ENCODE measurements at regions not wholly inside any gene's neighbourhood (a gene's known extent, or its start where the extent isn't known, plus 50 kb on each side); places are given as distances from the start of the nearest gene placed in this dataset.
"Not testable (repeated sequence)": the region's sequence is repeated elsewhere in the genome, so short reads cannot be mapped to it uniquely, and the experiment has no call there.

DNA sequence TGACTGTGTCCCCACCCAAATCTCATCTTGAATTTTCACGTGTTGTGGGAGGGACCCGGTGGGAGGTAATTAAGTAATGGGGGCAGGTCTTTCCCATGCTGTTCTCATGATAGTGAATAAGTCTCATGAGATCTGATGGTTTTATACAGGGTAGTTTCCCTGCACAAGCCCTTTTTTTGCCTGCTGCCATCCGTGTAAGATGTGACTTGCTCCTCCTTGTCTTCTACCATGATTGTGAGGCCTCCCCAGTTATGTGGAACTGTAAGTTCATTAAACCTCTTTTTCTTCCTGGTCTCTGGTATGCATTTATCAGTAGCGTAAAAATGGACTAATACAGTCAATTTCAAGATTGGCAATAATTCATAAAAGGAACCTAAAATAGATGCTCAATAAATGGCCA, 261.0 kb downstream of the ETV1 start:
- not testable (repeated sequence) for DNase-seq; H3K4me3 Mint-ChIP-seq; H3K4me1 Mint-ChIP-seq; H3K36me3 Mint-ChIP-seq; H3K9me3 Mint-ChIP-seq; ATAC-seq (ENCODE audit: low read depth in 2 of 2); H3K27me3 Mint-ChIP-seq; H3K27ac Mint-ChIP-seq

DNA sequence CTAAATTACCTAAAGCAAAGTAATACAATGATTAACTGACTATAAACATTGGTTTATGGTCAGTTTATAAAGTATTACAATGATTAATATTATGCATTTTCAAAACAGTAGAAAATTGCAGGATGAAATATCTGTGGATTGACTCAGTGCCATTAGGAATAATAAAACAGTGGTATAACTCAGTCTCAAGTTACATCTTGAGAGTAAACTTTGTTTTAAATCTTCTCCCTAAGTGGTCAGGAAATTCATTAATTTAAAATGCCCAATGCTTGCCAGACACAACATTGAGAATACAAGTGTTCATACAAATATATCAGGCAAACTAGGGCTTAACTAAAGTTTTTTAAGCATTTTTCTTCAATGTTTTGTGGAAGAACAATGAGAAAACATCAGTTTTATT, 257.8 kb downstream of the ETV1 start:
- no peak overlapping the region for H3K27ac Mint-ChIP-seq
- ATAC-seq (ENCODE audit: low read depth in 2 of 2): no peak

DNA sequence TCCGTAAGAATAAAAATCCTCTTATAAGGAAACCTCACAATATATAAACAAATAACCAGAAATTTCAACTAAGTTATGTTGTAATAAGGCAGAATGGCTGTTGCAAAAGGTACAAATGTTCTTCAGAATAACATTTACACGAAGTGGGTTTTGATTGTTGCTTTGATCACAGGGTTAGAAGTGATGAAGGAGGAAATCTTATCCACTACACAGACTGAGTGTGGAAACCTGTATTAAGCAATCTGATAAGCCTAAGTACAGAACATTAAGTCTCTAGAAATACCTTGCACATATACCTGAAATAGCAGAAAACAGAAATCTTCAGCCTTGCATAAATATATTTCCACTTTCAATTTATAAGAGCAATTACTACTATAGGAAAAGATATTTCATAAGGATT, 251.9 kb downstream of the ETV1 start:
- H3K36me3 Mint-ChIP-seq: no peaks in the 10 kb centered on the region
- DNase-seq: no peak
- no peaks in the 10 kb centered on the region for H3K4me1 Mint-ChIP-seq
- H3K4me3 Mint-ChIP-seq: no peak overlapping the region
- no peaks in the 10 kb centered on the region for H3K27me3 Mint-ChIP-seq
- H3K9me3 Mint-ChIP-seq: peaks cover 0 to 2% (median 0%) of the 10 kb centered on the region in 7 donors
- ATAC-seq (ENCODE audit: low read depth in 2 of 2): no peak
- H3K27ac Mint-ChIP-seq: no peak overlapping the region

More for the DNA sequence above, 257.8 kb downstream of the ETV1 start:
- no peak overlapping the region for H3K4me3 Mint-ChIP-seq
- DNase-seq: no peak
- H3K36me3 Mint-ChIP-seq: no peaks in the 10 kb centered on the region
- peaks cover 0 to 9% (median 4%) of the 10 kb centered on the region in 7 donors for H3K9me3 Mint-ChIP-seq
- H3K4me1 Mint-ChIP-seq: no peaks in the 10 kb centered on the region
- no peaks in the 10 kb centered on the region for H3K27me3 Mint-ChIP-seq

DNA sequence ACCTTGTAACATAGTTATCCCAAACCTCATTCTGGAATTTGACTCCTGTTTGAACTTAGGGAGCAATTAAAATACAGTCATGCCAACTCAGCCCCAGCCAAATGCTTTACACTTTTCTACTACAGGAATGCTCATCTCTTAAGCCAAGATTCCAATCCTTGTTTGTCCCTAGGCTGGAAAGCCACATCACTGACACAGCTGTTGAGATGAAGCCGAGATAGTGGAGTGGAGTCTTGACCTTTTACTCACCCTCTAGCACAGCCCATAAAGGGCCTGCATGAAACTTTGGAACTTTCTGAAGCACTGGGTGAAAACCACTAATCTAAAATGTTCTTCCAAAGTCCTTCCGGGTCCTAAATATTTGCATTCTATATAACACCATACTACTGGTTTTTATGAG, 247.3 kb downstream of the ETV1 start:
- Mint-ChIP-seq H3K36me3 (no peaks in the 10 kb centered on the region), H3K27me3 (no peaks in the 10 kb centered on the region), H3K4me3 (no peak overlapping the region), H3K9me3 (no peaks in the 10 kb centered on the region), H3K27ac (no peak overlapping the region), H3K4me1 (no peaks in the 10 kb centered on the region)
- ATAC-seq (ENCODE audit: low read depth in 2 of 2): no peak
- DNase-seq: no peak

DNA sequence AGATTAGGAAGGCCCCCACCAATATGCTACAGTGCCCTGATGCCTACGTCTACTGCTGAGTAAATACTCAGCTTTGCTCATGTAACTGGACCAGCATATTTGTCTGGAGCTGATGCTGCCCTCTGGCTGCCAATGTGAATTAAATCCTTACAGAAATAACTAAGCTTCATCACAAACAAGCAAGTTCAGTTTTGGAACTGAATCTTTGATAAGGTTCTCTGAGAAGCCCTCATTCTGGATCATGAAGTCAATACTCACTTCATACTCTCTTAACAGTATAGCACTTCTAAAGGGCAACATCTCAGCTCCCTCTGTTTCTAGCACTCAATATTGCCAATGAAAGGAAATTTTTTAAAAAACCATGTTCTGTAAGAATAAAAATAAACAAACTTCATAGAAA, 246.7 kb downstream of the ETV1 start:
- no peaks in the 10 kb centered on the region for H3K27me3 Mint-ChIP-seq
- no peaks in the 10 kb centered on the region for H3K9me3 Mint-ChIP-seq
- H3K4me1 Mint-ChIP-seq: no peaks in the 10 kb centered on the region
- H3K36me3 Mint-ChIP-seq: no peaks in the 10 kb centered on the region
- ATAC-seq (ENCODE audit: low read depth in 2 of 2) (no peak), DNase-seq (no peak)
- no peak overlapping the region for H3K27ac Mint-ChIP-seq
- H3K4me3 Mint-ChIP-seq: no peak overlapping the region

DNA sequence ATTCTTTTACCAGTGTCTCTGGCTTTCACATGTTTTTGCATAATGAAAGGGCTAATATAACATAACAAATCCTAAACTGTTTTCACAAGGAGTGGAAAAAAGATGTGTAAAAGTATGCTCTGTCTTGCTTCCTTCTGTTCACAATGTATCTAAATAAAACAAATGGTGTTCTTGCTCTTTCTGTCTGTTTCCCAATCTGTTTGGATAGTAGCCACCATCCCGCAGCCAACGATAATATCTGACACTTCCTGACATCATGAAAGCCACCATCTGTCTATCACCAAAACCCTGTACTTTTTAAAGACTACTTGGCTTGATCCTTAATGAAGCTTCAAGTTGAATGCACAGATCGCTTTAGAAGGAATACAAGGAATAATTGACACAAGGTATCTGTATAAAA, 246.2 kb downstream of the ETV1 start:
- DNase-seq (no peak), ATAC-seq (ENCODE audit: low read depth in 2 of 2) (no peak)
- Mint-ChIP-seq H3K27ac (no peak overlapping the region), H3K4me3 (no peak overlapping the region), H3K27me3 (no peaks in the 10 kb centered on the region), H3K4me1 (no peaks in the 10 kb centered on the region), H3K36me3 (no peaks in the 10 kb centered on the region), H3K9me3 (no peaks in the 10 kb centered on the region)

DNA sequence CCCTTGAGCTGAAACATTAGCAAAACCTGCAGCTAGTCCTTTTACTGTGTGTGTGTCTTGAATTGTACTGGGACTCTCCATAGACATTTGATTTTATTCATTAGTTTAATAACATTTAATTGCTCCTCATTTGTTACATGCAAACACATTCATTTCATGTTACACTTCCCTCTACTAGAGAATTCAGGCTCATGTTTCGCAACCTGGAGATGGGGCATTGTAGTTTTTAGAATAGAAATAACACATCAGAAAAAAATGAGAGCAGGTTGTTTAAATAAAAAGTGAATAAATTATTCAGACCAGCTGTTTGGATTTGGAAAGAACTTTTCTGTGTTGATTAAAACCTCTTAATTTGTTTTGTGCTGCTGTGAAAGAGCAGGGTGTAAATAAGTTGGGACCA, 243.9 kb downstream of the ETV1 start:
- ATAC-seq (ENCODE audit: low read depth in 2 of 2): no peak
- Mint-ChIP-seq H3K4me1 (no peaks in the 10 kb centered on the region), H3K9me3 (no peaks in the 10 kb centered on the region), H3K4me3 (no peak overlapping the region), H3K36me3 (no peaks in the 10 kb centered on the region), H3K27me3 (no peaks in the 10 kb centered on the region), H3K27ac (no peak overlapping the region)
- DNase-seq: no peak

DNA sequence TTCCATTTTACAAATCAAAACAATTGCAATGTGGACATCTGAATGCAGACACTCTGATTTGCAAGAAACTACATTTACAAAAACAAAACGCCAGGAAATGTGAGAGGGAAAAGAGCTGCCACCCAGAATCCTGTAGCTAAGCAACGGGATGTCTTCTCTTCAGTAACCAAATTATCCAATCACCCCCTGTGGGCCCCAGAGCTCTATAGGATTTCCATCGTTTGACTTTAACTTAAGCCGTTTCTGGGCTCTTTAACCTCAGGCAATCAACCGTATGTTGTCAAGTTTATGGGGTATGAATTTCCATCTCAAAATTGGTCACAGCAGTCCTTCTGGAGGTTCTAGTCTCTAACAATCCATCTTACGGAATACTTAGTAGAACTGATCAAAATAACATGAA, 240.5 kb downstream of the ETV1 start:
- Mint-ChIP-seq H3K4me1 (no peaks in the 10 kb centered on the region), H3K4me3 (no peak overlapping the region), H3K27me3 (no peaks in the 10 kb centered on the region), H3K36me3 (no peaks in the 10 kb centered on the region), H3K9me3 (no peaks in the 10 kb centered on the region), H3K27ac (no peak overlapping the region)
- no peak for ATAC-seq (ENCODE audit: low read depth in 2 of 2)
- no peak for DNase-seq

DNA sequence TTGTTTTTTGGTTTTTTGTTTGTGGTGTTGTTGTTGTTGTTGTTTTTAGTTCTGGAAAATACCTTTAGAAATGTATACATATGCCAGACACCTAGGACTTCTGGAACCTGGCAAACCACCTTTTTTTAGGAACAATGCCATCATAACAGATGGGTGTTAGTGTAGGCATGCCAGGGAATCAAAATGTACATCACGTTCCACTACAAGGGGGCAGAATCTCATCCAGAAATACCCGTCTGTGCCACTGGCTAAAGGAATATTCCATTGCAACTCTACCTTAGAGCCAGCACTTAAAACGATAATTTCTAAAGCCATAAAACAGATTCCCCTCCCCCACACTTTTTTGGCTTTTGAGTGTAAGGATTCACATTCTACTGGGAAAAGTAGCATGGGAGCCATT, 239.8 kb downstream of the ETV1 start:
- Mint-ChIP-seq H3K27me3 (no peaks in the 10 kb centered on the region), H3K27ac (no peak overlapping the region), H3K36me3 (no peaks in the 10 kb centered on the region), H3K9me3 (no peaks in the 10 kb centered on the region), H3K4me1 (no peaks in the 10 kb centered on the region), H3K4me3 (no peak overlapping the region)
- ATAC-seq (ENCODE audit: low read depth in 2 of 2) (no peak), DNase-seq (no peak)

DNA sequence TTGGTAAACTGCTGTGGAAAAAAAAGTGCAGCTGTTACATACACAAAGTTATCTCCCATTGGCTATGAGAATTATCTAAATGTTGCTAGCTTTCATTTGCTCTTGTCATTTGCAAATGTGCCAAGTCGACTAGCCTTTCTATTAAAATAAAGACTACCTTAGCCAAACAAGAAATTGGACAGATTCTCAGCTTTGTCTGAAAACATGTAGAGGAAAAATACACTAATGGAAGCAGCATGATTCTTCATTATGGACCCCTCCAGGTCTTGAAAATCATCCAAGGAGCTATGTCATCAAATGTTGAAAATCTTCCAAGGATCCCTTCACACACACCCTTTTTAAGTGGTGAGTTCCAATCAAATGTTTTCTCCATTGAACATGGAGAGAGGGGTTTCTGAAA, 237.7 kb downstream of the ETV1 start:
- Mint-ChIP-seq H3K9me3 (peaks cover 0 to 5% (median 0%) of the 10 kb centered on the region in 7 donors), H3K27me3 (no peaks in the 10 kb centered on the region), H3K4me1 (no peaks in the 10 kb centered on the region), H3K27ac (no peak overlapping the region), H3K4me3 (no peak overlapping the region), H3K36me3 (no peaks in the 10 kb centered on the region)
- DNase-seq (no peak), ATAC-seq (ENCODE audit: low read depth in 2 of 2) (no peak)

DNA sequence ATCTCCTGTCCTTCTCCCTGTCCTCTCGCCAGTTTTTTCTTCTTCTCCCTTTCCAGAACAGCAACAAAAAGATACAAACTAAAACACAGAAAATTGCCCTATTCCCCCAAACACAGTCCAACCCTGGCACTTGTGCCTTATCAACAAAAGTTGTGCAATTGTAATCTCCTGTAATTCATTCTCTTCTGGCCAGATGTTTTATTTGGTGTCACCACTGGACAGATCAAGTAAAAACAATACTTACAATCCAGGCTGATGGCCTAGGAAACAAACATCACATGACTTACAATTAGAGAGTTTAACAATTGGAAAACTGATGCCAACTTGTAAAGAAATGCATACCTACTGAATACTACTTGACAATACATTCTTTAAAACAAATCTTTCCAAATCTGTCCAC, 231.6 kb downstream of the ETV1 start:
- Mint-ChIP-seq H3K4me1 (no peaks in the 10 kb centered on the region), H3K27me3 (no peaks in the 10 kb centered on the region), H3K4me3 (no peak overlapping the region), H3K27ac (no peak overlapping the region), H3K9me3 (peaks cover 0 to 5% (median under 1%) of the 10 kb centered on the region in 7 donors), H3K36me3 (no peaks in the 10 kb centered on the region)
- ATAC-seq (ENCODE audit: low read depth in 2 of 2) (no peak), DNase-seq (no peak)

DNA sequence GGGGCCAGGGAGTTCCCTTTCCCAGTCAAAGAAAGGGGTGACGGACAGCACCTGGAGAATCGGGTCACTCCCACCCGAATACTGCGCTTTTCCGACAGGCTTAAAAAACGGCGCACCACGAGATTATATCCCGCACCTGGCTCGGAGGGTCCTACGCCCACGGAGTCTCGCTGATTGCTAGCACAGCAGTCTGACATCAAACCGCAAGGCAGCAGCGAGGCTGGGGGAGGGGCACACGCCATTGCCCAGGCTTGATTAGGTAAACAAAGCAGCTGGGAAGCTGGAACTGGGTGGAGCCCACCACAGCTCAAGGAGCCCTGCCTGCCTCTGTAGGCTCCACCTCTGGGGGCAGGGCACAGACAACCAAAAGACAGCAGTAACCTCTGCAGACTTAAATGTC, 223.6 kb downstream of the ETV1 start:
- ATAC-seq (ENCODE audit: low read depth in 2 of 2); H3K4me3 Mint-ChIP-seq; DNase-seq; H3K4me1 Mint-ChIP-seq; H3K27me3 Mint-ChIP-seq; H3K36me3 Mint-ChIP-seq; H3K27ac Mint-ChIP-seq: not testable (repeated sequence)
- peaks cover 0 to 12% (median 6%) of the 10 kb centered on the region in 7 donors for H3K9me3 Mint-ChIP-seq

DNA sequence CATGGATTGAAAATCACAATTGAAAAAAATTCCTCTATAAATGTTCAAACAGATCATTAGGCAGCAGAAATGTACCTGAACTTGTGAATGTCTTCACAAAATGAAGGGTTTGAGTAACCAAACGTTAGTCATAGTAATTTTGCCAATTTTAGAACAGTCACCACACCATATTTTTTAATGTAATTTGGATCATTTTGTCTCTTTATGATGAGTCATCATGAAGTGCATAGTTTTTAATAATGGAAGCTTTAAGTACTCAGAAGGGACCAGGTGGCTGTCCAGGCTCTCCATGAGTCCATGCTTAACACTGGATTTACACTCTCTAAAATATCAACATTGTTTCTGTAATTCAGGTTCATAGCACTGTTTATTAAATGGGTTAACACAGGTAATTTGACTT, 219.2 kb downstream of the ETV1 start:
- Mint-ChIP-seq H3K9me3 (peaks cover 0 to 3% (median 0%) of the 10 kb centered on the region in 7 donors), H3K4me3 (no peak overlapping the region), H3K36me3 (no peaks in the 10 kb centered on the region), H3K4me1 (no peaks in the 10 kb centered on the region), H3K27me3 (no peaks in the 10 kb centered on the region), H3K27ac (no peak overlapping the region)
- ATAC-seq (ENCODE audit: low read depth in 2 of 2) (no peak), DNase-seq (no peak)

DNA sequence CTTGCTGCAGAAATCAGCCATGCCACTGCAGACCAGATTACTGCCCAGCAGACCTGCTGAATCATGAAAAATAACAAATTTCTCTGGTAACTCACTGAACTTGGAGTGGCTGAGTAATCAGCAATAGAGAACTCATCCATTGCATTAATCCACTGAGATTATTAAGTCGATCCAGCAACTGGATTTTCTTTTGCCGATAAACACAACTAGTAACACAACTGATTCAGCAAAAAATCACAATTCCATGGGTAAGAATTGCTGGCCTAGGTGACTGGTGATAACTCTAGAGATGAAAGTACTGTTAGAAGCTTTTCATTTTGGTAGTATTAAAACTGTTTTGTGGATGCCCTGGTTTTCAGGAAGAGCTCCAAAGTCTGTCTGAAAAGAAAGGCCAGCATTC, 214.5 kb downstream of the ETV1 start:
- no peaks in the 10 kb centered on the region for H3K4me1 Mint-ChIP-seq
- DNase-seq (no peak), ATAC-seq (ENCODE audit: low read depth in 2 of 2) (no peak)
- H3K4me3 Mint-ChIP-seq: no peak overlapping the region
- no peaks in the 10 kb centered on the region for H3K9me3 Mint-ChIP-seq
- H3K27me3 Mint-ChIP-seq: no peaks in the 10 kb centered on the region
- no peak overlapping the region for H3K27ac Mint-ChIP-seq
- no peaks in the 10 kb centered on the region for H3K36me3 Mint-ChIP-seq

DNA sequence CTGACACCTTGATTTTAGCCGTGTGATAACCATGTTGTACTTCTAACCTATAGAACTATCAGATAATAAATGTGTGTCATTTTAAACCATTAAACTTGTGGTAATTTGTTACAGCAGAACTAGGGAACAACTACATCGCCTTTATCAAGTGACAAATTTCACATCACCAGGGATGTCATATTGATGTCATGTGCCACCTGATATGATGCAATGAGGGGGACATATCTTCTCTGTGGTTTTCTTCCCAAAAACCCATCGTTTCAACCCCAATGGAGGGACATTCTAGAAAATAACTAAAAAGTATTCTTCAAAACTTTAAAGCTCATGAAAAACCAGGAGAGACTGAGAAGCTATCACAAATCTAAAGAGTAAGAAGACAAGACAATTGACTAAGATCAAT, 212.2 kb downstream of the ETV1 start:
- no peak for ATAC-seq (ENCODE audit: low read depth in 2 of 2)
- no peaks in the 10 kb centered on the region for H3K27me3 Mint-ChIP-seq
- H3K4me1 Mint-ChIP-seq: no peaks in the 10 kb centered on the region

More for the DNA sequence above, 212.2 kb downstream of the ETV1 start:
- no peak for DNase-seq
- H3K27ac Mint-ChIP-seq: no peak overlapping the region
- H3K4me3 Mint-ChIP-seq: no peak overlapping the region
- no peaks in the 10 kb centered on the region for H3K9me3 Mint-ChIP-seq
- no peaks in the 10 kb centered on the region for H3K36me3 Mint-ChIP-seq

Data from naive B cell (primary cell).